Ascending aorta (tissue), 2 donors: ENCODE measurements at regions not wholly inside any gene's neighbourhood (a gene's known extent, or its start where the extent isn't known, plus 50 kb on each side); places are given as distances from the start of the nearest gene placed in this dataset.

Source experiments
- DNase-seq, 2 donors: peaks; one replicate each; pipeline ENCODE4 v3.0.0-alpha.2; 2019; ENCODE audit warnings: low spot score in 2 of 2
- H3K27ac ChIP-seq, 2 donors: fragments of 200-600 bp; sonication (generic); one replicate each; pipeline ENCODE4 v1.5.1; 2016 to 2017; ENCODE audit warnings: mild to moderate bottlenecking in 1 of 2
- H3K27me3 ChIP-seq: fragments of 200-600 bp; sonication (generic); one replicate; pipeline ENCODE4 v1.5.1; 2017
- H3K36me3 ChIP-seq, 2 donors: fragments of 200-600 bp; sonication (generic); one replicate each; pipeline ENCODE4 v1.5.1; 2016
- H3K4me1 ChIP-seq, 2 donors: fragments of 200-600 bp; sonication (generic); one replicate each; pipeline ENCODE4 v1.5.1; 2016 to 2017; ENCODE audit warnings: mild to moderate bottlenecking in 1 of 2
- H3K4me3 ChIP-seq, 2 donors: fragments of 200-600 bp; sonication (generic); one replicate each; pipeline ENCODE4 v1.5.1; 2016 to 2017; ENCODE audit warnings: mild to moderate bottlenecking in 1 of 2
- H3K9me3 ChIP-seq, 2 donors: fragments of 200-600 bp; sonication (generic); one replicate each; pipeline ENCODE4 v1.5.1; 2016
- CTCF ChIP-seq, 3 experiments: fragments of 200-600 bp in 2 of 3; fragments of 450-650 bp in 1 of 3; sonication (generic) in 2 of 3; IDR thresholded peaks; one replicate each; pipeline ENCODE4 v1.5.1; 2016 to 2019; ENCODE audit warnings: antibody characterized with exemption in 3 of 3, mild to moderate bottlenecking in 1 of 3, moderate library complexity in 1 of 3
- intact Hi-C: fragments of 100-400 bp; cut with DNase I; formaldehyde crosslinking; loops from one replicate; pipeline ENCODE4 v1.15.1; 2023

- Histone ChIP-seq H3K4me3 (no peak overlapping the region), H3K27ac (no peak overlapping the region), H3K4me1 (no peaks in the 10 kb centered on the region), H3K9me3 (no peaks in the 10 kb centered on the region), H3K36me3 (no peaks in the 10 kb centered on the region), H3K27me3 (no peaks in the 10 kb centered on the region)
- DNase-seq, result no peak
- no peak for TF ChIP-seq CTCF (IDR thresholded peaks at IDR 0.05)
- intact Hi-C loops, result no loop called here
Measured at GRCh38 chr22:48049116-48049515, 1286.7 kb downstream of the TBC1D22A start.

GRCh38 chr22:48047722-48048500 is 1285.5 kb downstream of the TBC1D22A start:
- H3K27me3 ChIP-seq, result no peaks in the 10 kb centered on the region
- DNase-seq, result no peak
- no peak overlapping the region for H3K27ac ChIP-seq
- no peak for TF ChIP-seq CTCF (IDR thresholded peaks at IDR 0.05)
- no peaks in the 10 kb centered on the region for H3K4me1 ChIP-seq
- no peak overlapping the region for H3K4me3 ChIP-seq
- H3K9me3 ChIP-seq, result no peaks in the 10 kb centered on the region
- H3K36me3 ChIP-seq, result no peaks in the 10 kb centered on the region
- intact Hi-C loops, result no loop called here

- no peaks in the 10 kb centered on the region for H3K4me1 ChIP-seq
- no peaks in the 10 kb centered on the region for H3K9me3 ChIP-seq
- H3K27me3 ChIP-seq, result no peaks in the 10 kb centered on the region
- no peak overlapping the region for H3K4me3 ChIP-seq
- no peak for TF ChIP-seq CTCF (IDR thresholded peaks at IDR 0.05)
- no peaks in the 10 kb centered on the region for H3K36me3 ChIP-seq
- H3K27ac ChIP-seq, result no peak overlapping the region
- DNase-seq, result no peak
- intact Hi-C loops, result no loop called here
Measured at GRCh38 chr22:48045369-48045768, 1282.9 kb downstream of the TBC1D22A start.

GRCh38 chr22:48044487-48045060 is 1282.1 kb downstream of the TBC1D22A start:
- Histone ChIP-seq H3K9me3 (no peaks in the 10 kb centered on the region), H3K4me3 (no peak overlapping the region), H3K4me1 (no peaks in the 10 kb centered on the region), H3K36me3 (no peaks in the 10 kb centered on the region), H3K27ac (no peak overlapping the region), H3K27me3 (no peaks in the 10 kb centered on the region)
- TF ChIP-seq CTCF (IDR thresholded peaks at IDR 0.05), result no peak
- intact Hi-C loops, result no loop called here
- no peak for DNase-seq

- Histone ChIP-seq H3K4me1 (no peaks in the 10 kb centered on the region), H3K4me3 (no peak overlapping the region), H3K9me3 (no peaks in the 10 kb centered on the region), H3K27ac (no peak overlapping the region), H3K27me3 (no peaks in the 10 kb centered on the region), H3K36me3 (no peaks in the 10 kb centered on the region)
- intact Hi-C loops, result no loop called here
- no peak for DNase-seq
- no peak for TF ChIP-seq CTCF (IDR thresholded peaks at IDR 0.05)
Measured at GRCh38 chr22:48043581-48043980, 1281.1 kb downstream of the TBC1D22A start.
